WTC11 (cell line): ENCODE measurements at regions not wholly inside any gene's neighbourhood (a gene's known extent, or its start where the extent isn't known, plus 50 kb on each side); places are given as distances from the start of the nearest gene placed in this dataset.

Source experiments
- ATAC-seq: fragments of 200-7000 bp; cut with Tn5 transposase; 2 replicates; pipeline ENCODE4 v1.10.0; 2021; ENCODE audit warnings: mild to moderate bottlenecking, moderate library complexity
- CTCF ChIA-PET: fragments of 300-600 bp; sonication (Branson Sonifier 250); formaldehyde crosslinking; loops from one replicate; lab custom pipeline; 2021; ENCODE audit warnings: antibody characterized with exemption; lab: Charles Lee
- POLR2A ChIA-PET: fragments of 350-600 bp; sonication (Branson Sonifier 250); formaldehyde crosslinking; loops from one replicate; lab custom pipeline; 2021; ENCODE audit warnings: antibody characterized with exemption; lab: Charles Lee
- DNase-seq: peaks from one replicate; pipeline ENCODE4 v3.0.0; 2021; ENCODE audit warnings: low spot score
- H3K27ac Mint-ChIP-seq: 2 replicates; pipeline ENCODE4 v1.8.0; 2021; ENCODE audit warnings: mixed read lengths
- H3K27me3 Mint-ChIP-seq: 2 replicates; pipeline ENCODE4 v1.8.0; 2021; ENCODE audit warnings: low read depth, mild to moderate bottlenecking, moderate library complexity, mixed read lengths
- H3K36me3 Mint-ChIP-seq: 2 replicates; pipeline ENCODE4 v1.8.0; 2021; ENCODE audit warnings: mixed read lengths
- H3K4me1 Mint-ChIP-seq: 2 replicates; pipeline ENCODE4 v1.8.0; 2022; ENCODE audit warnings: mixed read lengths
- H3K4me3 Mint-ChIP-seq: 2 replicates; pipeline ENCODE4 v1.8.0; 2021; ENCODE audit warnings: mild to moderate bottlenecking, moderate library complexity, mixed read lengths
- H3K9me3 Mint-ChIP-seq: 2 replicates; pipeline ENCODE4 v1.8.0; 2021; ENCODE audit warnings: mixed read lengths
- ATF1 ChIP-seq: sonication (generic); formaldehyde crosslinking; IDR thresholded peaks from 2 replicates; pipeline ENCODE4 v1.8.1; 2023; ENCODE audit warnings: mild to moderate bottlenecking, moderate library complexity, missing genetic modification reagents
- CREM ChIP-seq: sonication (generic); formaldehyde crosslinking; IDR thresholded peaks from 2 replicates; pipeline ENCODE4 v1.8.1; 2022; ENCODE audit warnings: mild to moderate bottlenecking, missing genetic modification reagents, moderate library complexity
- EMX1 ChIP-seq: fragments of 250-450 bp; sonication (Bioruptor Pico); IDR thresholded peaks from 2 replicates; pipeline ENCODE4 v1.8.0; 2021; ENCODE audit warnings: mild to moderate bottlenecking
- FOXP1 ChIP-seq: sonication (generic); formaldehyde crosslinking; IDR thresholded peaks from 2 replicates; pipeline ENCODE4 v1.8.0; 2022; ENCODE audit warnings: missing genetic modification reagents, mild to moderate bottlenecking, moderate library complexity, borderline replicate concordance
- GABPB1 ChIP-seq: sonication (generic); formaldehyde crosslinking; IDR thresholded peaks from 2 replicates; pipeline ENCODE4 v1.8.1; 2023; ENCODE audit warnings: mild to moderate bottlenecking, missing genetic modification reagents
- GRHL2 ChIP-seq: fragments of 250-450 bp; sonication (Bioruptor Pico); IDR thresholded peaks from 2 replicates; pipeline ENCODE4 v1.8.0; 2022; ENCODE audit warnings: mild to moderate bottlenecking, moderate library complexity; ENCODE audit not compliant: insufficient replicate concordance, severe bottlenecking
- NFATC4 ChIP-seq: fragments of 250-450 bp; sonication (Bioruptor Pico); IDR thresholded peaks from 2 replicates; pipeline ENCODE4 v1.9.0; 2021; ENCODE audit warnings: mild to moderate bottlenecking
- RORB ChIP-seq: fragments of 250-450 bp; sonication (Bioruptor Pico); IDR thresholded peaks from 2 replicates; pipeline ENCODE4 v1.9.0; 2021; ENCODE audit warnings: mild to moderate bottlenecking
- TP53 ChIP-seq: sonication (generic); formaldehyde crosslinking; IDR thresholded peaks from 2 replicates; pipeline ENCODE4 v1.8.1; 2023; ENCODE audit warnings: mild to moderate bottlenecking, missing genetic modification reagents
- ZNF416 ChIP-seq: fragments of 250-450 bp; sonication (Bioruptor Pico); IDR thresholded peaks from 2 replicates; pipeline ENCODE4 v1.9.0; 2021; ENCODE audit warnings: mild to moderate bottlenecking, inconsistent platforms
- TF ChIP-seq, protein P1 (sequence below): sonication (generic); formaldehyde crosslinking; IDR thresholded peaks from 2 replicates; pipeline ENCODE4 v1.8.0; 2022; ENCODE audit warnings: missing genetic modification reagents
- TF ChIP-seq, protein P2 (sequence below): sonication (generic); formaldehyde crosslinking; IDR thresholded peaks from 2 replicates; pipeline ENCODE4 v1.8.1; 2023; ENCODE audit warnings: mild to moderate bottlenecking, missing genetic modification reagents, moderate library complexity
- TF ChIP-seq, protein P3 (sequence below): sonication (generic); formaldehyde crosslinking; IDR thresholded peaks from 2 replicates; pipeline ENCODE4 v1.8.0; 2023; ENCODE audit warnings: missing genetic modification reagents, mild to moderate bottlenecking, borderline replicate concordance
- TF ChIP-seq, protein P4 (sequence below): sonication (generic); formaldehyde crosslinking; conservative IDR thresholded peaks from 2 replicates; pipeline ENCODE4 v1.8.1; 2022; ENCODE audit warnings: mild to moderate bottlenecking, missing genetic modification reagents
- TF ChIP-seq, protein P5 (sequence below): sonication (generic); formaldehyde crosslinking; IDR thresholded peaks from 2 replicates; pipeline ENCODE4 v1.8.1; 2022; ENCODE audit warnings: missing genetic modification reagents, borderline replicate concordance
- TF ChIP-seq, protein P6 (sequence below): sonication (generic); formaldehyde crosslinking; IDR thresholded peaks from 2 replicates; pipeline ENCODE4 v1.8.1; 2023; ENCODE audit warnings: mild to moderate bottlenecking, moderate library complexity, missing genetic modification reagents
- TF ChIP-seq, protein P7 (sequence below): fragments of 250-450 bp; sonication (Bioruptor Pico); conservative IDR thresholded peaks from 2 replicates; pipeline ENCODE4 v1.9.0; 2021; ENCODE audit warnings: mild to moderate bottlenecking

DNA sequence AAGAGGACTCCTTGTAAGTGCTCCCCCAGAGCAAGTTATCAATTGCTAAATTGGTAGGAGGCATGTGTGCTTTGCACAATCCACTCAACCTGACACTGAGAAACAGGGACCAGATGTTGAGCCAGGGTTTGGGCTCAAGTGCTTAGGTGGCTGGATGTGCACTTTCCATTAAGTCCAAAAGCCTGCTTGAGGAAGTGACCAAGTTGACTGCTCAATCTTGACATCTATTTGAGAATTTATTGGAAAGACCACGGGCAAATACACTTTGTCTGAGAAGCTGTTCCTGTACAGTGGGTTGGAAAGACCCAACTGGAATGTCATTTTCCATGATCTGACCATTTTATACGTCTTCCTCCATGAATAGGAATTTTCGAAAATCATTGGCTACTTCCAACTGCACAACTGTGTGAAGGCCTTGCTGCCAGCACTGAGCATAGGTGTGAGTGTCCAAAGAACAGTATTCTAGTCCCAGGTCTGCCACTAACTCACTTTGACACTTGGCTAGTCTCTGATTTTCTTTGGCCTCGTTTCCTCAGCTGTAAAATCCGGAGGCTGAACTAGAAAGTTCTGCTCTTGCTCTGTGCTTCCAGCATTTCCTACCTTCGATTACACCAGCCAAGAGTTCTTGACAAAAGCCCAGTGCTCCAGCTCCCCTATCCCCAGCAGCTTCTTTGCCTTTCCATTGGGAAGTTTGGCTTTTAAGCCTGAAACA is 186.9 kb upstream of the ECI2 start (continued):
- TF ChIP-seq, protein P1, sequence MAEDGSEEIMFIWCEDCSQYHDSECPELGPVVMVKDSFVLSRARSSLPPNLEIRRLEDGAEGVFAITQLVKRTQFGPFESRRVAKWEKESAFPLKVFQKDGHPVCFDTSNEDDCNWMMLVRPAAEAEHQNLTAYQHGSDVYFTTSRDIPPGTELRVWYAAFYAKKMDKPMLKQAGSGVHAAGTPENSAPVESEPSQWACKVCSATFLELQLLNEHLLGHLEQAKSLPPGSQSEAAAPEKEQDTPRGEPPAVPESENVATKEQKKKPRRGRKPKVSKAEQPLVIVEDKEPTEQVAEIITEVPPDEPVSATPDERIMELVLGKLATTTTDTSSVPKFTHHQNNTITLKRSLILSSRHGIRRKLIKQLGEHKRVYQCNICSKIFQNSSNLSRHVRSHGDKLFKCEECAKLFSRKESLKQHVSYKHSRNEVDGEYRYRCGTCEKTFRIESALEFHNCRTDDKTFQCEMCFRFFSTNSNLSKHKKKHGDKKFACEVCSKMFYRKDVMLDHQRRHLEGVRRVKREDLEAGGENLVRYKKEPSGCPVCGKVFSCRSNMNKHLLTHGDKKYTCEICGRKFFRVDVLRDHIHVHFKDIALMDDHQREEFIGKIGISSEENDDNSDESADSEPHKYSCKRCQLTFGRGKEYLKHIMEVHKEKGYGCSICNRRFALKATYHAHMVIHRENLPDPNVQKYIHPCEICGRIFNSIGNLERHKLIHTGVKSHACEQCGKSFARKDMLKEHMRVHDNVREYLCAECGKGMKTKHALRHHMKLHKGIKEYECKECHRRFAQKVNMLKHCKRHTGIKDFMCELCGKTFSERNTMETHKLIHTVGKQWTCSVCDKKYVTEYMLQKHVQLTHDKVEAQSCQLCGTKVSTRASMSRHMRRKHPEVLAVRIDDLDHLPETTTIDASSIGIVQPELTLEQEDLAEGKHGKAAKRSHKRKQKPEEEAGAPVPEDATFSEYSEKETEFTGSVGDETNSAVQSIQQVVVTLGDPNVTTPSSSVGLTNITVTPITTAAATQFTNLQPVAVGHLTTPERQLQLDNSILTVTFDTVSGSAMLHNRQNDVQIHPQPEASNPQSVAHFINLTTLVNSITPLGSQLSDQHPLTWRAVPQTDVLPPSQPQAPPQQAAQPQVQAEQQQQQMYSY (CRISPR knock-in tag): no peak
- TF ChIP-seq ATF1 (CRISPR knock-in tag): no peak
- no peak for TF ChIP-seq CREM (CRISPR knock-in tag)
- TF ChIP-seq, protein P2, sequence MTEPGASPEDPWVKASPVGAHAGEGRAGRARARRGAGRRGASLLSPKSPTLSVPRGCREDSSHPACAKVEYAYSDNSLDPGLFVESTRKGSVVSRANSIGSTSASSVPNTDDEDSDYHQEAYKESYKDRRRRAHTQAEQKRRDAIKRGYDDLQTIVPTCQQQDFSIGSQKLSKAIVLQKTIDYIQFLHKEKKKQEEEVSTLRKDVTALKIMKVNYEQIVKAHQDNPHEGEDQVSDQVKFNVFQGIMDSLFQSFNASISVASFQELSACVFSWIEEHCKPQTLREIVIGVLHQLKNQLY (CRISPR knock-in tag): no peak
- TF ChIP-seq, protein P3, sequence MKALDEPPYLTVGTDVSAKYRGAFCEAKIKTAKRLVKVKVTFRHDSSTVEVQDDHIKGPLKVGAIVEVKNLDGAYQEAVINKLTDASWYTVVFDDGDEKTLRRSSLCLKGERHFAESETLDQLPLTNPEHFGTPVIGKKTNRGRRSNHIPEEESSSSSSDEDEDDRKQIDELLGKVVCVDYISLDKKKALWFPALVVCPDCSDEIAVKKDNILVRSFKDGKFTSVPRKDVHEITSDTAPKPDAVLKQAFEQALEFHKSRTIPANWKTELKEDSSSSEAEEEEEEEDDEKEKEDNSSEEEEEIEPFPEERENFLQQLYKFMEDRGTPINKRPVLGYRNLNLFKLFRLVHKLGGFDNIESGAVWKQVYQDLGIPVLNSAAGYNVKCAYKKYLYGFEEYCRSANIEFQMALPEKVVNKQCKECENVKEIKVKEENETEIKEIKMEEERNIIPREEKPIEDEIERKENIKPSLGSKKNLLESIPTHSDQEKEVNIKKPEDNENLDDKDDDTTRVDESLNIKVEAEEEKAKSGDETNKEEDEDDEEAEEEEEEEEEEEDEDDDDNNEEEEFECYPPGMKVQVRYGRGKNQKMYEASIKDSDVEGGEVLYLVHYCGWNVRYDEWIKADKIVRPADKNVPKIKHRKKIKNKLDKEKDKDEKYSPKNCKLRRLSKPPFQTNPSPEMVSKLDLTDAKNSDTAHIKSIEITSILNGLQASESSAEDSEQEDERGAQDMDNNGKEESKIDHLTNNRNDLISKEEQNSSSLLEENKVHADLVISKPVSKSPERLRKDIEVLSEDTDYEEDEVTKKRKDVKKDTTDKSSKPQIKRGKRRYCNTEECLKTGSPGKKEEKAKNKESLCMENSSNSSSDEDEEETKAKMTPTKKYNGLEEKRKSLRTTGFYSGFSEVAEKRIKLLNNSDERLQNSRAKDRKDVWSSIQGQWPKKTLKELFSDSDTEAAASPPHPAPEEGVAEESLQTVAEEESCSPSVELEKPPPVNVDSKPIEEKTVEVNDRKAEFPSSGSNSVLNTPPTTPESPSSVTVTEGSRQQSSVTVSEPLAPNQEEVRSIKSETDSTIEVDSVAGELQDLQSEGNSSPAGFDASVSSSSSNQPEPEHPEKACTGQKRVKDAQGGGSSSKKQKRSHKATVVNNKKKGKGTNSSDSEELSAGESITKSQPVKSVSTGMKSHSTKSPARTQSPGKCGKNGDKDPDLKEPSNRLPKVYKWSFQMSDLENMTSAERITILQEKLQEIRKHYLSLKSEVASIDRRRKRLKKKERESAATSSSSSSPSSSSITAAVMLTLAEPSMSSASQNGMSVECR (CRISPR knock-in tag): no peak
- TF ChIP-seq, protein P4, sequence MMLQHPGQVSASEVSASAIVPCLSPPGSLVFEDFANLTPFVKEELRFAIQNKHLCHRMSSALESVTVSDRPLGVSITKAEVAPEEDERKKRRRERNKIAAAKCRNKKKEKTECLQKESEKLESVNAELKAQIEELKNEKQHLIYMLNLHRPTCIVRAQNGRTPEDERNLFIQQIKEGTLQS (CRISPR knock-in tag): no peak
- TF ChIP-seq RORB (CRISPR knock-in tag): no peak
- no peak for TF ChIP-seq NFATC4 (CRISPR knock-in tag)
- TF ChIP-seq GABPB1 (CRISPR knock-in tag): no peak
- TF ChIP-seq, protein P5, sequence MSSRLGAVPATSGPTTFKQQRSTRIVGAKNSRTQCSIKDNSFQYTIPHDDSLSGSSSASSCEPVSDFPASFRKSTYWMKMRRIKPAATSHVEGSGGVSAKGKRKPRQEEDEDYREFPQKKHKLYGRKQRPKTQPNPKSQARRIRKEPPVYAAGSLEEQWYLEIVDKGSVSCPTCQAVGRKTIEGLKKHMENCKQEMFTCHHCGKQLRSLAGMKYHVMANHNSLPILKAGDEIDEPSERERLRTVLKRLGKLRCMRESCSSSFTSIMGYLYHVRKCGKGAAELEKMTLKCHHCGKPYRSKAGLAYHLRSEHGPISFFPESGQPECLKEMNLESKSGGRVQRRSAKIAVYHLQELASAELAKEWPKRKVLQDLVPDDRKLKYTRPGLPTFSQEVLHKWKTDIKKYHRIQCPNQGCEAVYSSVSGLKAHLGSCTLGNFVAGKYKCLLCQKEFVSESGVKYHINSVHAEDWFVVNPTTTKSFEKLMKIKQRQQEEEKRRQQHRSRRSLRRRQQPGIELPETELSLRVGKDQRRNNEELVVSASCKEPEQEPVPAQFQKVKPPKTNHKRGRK (CRISPR knock-in tag): no peak
- no peak for TF ChIP-seq EMX1 (CRISPR knock-in tag)
- TF ChIP-seq, protein P6, sequence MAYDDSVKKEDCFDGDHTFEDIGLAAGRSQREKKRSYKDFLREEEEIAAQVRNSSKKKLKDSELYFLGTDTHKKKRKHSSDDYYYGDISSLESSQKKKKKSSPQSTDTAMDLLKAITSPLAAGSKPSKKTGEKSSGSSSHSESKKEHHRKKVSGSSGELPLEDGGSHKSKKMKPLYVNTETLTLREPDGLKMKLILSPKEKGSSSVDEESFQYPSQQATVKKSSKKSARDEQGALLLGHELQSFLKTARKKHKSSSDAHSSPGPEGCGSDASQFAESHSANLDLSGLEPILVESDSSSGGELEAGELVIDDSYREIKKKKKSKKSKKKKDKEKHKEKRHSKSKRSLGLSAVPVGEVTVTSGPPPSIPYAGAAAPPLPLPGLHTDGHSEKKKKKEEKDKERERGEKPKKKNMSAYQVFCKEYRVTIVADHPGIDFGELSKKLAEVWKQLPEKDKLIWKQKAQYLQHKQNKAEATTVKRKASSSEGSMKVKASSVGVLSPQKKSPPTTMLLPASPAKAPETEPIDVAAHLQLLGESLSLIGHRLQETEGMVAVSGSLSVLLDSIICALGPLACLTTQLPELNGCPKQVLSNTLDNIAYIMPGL (CRISPR knock-in tag): no peak
- TF ChIP-seq TP53 (CRISPR knock-in tag): no peak

DNA sequence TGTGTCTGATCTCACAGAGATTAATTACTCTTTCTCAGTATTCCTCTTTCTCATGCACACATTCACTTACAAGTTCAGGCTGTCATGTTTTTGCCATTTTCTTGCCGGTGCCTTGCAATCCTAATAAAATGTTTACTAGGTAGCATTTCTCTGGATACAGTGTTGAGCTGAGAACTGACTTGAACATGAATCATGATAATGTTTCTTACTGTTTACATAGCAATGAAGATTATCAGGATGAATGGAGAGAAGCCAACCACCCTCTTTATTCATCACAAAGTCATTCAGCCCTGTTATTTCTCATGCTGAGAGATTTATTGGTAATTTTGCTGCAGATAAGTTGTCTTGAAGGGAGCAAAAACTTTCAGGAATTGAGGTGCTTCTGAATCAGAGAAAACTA is 185.5 kb upstream of the ECI2 start:
- no peak for ATAC-seq
- POLR2A ChIA-PET: no interaction called here
- H3K4me1 Mint-ChIP-seq: peaks cover 47% of the 10 kb centered on the region
- TF ChIP-seq, protein P7, sequence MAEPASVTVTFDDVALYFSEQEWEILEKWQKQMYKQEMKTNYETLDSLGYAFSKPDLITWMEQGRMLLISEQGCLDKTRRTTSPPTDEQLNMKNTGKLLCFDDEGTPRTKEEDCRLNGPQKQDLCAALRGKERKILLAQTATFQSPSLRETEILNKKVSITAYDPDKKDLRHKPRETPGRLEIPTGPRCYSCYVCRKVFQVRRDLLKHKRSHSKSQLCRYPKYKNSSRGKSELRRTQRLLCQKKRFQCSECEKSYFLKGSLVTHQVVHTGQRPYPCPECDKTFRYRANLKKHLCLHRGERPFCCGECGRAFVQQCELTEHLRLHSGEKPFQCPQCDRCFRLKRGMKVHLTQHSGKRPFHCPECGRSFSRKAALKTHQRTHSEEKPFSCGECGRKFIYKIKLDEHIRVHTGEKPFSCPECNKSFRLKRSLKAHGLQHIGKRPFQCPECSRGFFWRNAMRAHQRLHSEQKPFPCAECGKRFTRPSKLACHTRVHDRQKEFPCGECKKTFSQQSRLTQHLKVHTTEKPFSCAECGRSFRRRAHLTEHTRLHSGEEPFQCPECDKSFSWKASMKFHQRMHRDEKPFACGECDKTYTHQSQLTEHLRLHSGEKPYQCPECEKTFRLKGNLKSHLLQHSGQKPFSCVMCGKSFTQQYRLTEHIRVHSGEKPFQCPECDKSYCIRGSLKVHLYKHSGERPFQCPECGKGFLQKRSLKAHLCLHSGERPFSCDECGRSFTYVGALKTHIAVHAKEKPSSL (CRISPR knock-in tag): no peak
- TF ChIP-seq GRHL2 (CRISPR knock-in tag): no peak
- no peak for TF ChIP-seq FOXP1 (CRISPR knock-in tag)
- TF ChIP-seq ZNF416 (CRISPR knock-in tag): no peak

More for the DNA sequence above, 185.5 kb upstream of the ECI2 start:
- H3K27me3 Mint-ChIP-seq: peaks cover 4% of the 10 kb centered on the region; the same call in 1 of the 2 replicates
- no peak for DNase-seq
- H3K27ac Mint-ChIP-seq: no peak overlapping the region
- CTCF ChIA-PET: no interaction called here
- no peaks in the 10 kb centered on the region for H3K36me3 Mint-ChIP-seq
- no peaks in the 10 kb centered on the region for H3K9me3 Mint-ChIP-seq
- H3K4me3 Mint-ChIP-seq: no peak overlapping the region
